Thoracic aorta (tissue), 2 donors: ENCODE measurements at regions not wholly inside any gene's neighbourhood (a gene's known extent, or its start where the extent isn't known, plus 50 kb on each side); places are given as distances from the start of the nearest gene placed in this dataset.

ENCODE experiments used
- ATAC-seq: fragments of 150-250 bp; one replicate; pipeline ENCODE4 v1.8.0; 2017; ENCODE audit warnings: low read depth; ENCODE audit not compliant: insufficient number of reproducible peaks, low FRiP score
- DNase-seq: peaks from one replicate; pipeline ENCODE4 v3.0.0-alpha.2; 2020; ENCODE audit warnings: low spot score
- H3K27ac ChIP-seq, 2 donors: fragments of 200-600 bp; sonication (generic); 1 replicate in 1 of 2; 2 replicates in 1 of 2; pipeline ENCODE4 v1.5.1; 2016; ENCODE audit warnings: mild to moderate bottlenecking in 2 of 2, moderate library complexity in 2 of 2
- H3K27me3 ChIP-seq: fragments of 200-600 bp; sonication (generic); replicated peaks from 2 replicates; pipeline ENCODE4 v1.6.0; 2016; ENCODE audit warnings: mild to moderate bottlenecking; ENCODE audit not compliant: insufficient read depth
- H3K36me3 ChIP-seq: fragments of 200-600 bp; sonication (generic); one replicate; pipeline ENCODE4 v1.5.1; 2016
- H3K4me1 ChIP-seq, 2 donors: fragments of 200-600 bp; sonication (generic); 1 replicate in 1 of 2; 2 replicates in 1 of 2; pipeline versions ENCODE4 v1.5.1 to v1.6.0; 2016; ENCODE audit warnings: low read depth in 2 of 2, mild to moderate bottlenecking in 1 of 2; ENCODE audit not compliant: control insufficient read depth in 1 of 2
- H3K4me3 ChIP-seq: fragments of 200-600 bp; sonication (generic); 2 replicates; pipeline ENCODE4 v1.5.1; 2016; ENCODE audit warnings: mild to moderate bottlenecking
- H3K9me3 ChIP-seq: fragments of 200-600 bp; sonication (generic); 2 replicates; pipeline ENCODE4 v1.5.1; 2016
- TF ChIP-seq, protein P1 (sequence below): fragments of 200-600 bp; sonication (generic); IDR thresholded peaks from one replicate; pipeline ENCODE4 v1.5.1; 2019; ENCODE audit warnings: antibody characterized with exemption

- no peaks in the 10 kb centered on the region for H3K4me1 ChIP-seq
- H3K9me3 ChIP-seq, result no peaks in the 10 kb centered on the region
- no peak for DNase-seq
- H3K27me3 ChIP-seq, result no peaks in the 10 kb centered on the region
- TF ChIP-seq, protein P1, sequence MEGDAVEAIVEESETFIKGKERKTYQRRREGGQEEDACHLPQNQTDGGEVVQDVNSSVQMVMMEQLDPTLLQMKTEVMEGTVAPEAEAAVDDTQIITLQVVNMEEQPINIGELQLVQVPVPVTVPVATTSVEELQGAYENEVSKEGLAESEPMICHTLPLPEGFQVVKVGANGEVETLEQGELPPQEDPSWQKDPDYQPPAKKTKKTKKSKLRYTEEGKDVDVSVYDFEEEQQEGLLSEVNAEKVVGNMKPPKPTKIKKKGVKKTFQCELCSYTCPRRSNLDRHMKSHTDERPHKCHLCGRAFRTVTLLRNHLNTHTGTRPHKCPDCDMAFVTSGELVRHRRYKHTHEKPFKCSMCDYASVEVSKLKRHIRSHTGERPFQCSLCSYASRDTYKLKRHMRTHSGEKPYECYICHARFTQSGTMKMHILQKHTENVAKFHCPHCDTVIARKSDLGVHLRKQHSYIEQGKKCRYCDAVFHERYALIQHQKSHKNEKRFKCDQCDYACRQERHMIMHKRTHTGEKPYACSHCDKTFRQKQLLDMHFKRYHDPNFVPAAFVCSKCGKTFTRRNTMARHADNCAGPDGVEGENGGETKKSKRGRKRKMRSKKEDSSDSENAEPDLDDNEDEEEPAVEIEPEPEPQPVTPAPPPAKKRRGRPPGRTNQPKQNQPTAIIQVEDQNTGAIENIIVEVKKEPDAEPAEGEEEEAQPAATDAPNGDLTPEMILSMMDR, result no peak
- H3K27ac ChIP-seq, result no peak overlapping the region
- ATAC-seq, result no peak
- H3K36me3 ChIP-seq, result no peaks in the 10 kb centered on the region
- no peak overlapping the region for H3K4me3 ChIP-seq
Observed at GRCh38 chr2:200092235-200092634, 136.9 kb downstream of the MAIP1 start.

- Histone ChIP-seq H3K36me3 (no peaks in the 10 kb centered on the region), H3K4me3 (no peak overlapping the region), H3K27me3 (no peaks in the 10 kb centered on the region), H3K27ac (no peak overlapping the region), H3K9me3 (no peaks in the 10 kb centered on the region), H3K4me1 (no peaks in the 10 kb centered on the region)
- no peak for ATAC-seq
- TF ChIP-seq, protein P1, result no peak
- DNase-seq, result no peak
Observed at GRCh38 chr2:200095436-200095835, 140.1 kb downstream of the MAIP1 start.

DNA sequence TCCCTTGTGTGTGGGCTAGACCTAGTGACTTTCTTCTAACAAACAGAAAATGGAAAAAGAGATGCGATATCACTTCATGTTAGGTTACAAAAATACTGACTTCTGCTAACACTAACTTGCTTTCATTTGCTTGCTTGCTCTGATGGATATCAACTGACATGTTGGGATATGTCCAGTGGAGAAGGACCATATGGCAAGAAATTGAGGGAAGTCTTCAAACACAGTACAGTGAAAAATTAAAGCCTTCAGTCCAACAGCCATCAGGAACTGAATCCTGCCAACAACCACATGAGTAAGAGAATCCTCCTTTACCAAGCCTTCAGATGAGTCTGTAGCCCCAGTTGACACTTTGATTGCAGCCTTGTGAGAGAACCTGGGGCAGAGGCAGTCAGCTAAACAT is 143.9 kb downstream of the MAIP1 start:
- no peaks in the 10 kb centered on the region for H3K9me3 ChIP-seq
- TF ChIP-seq, protein P1, result no peak
- H3K27ac ChIP-seq, result no peak overlapping the region
- no peaks in the 10 kb centered on the region for H3K4me1 ChIP-seq
- H3K27me3 ChIP-seq, result no peaks in the 10 kb centered on the region
- ATAC-seq, result no peak
- no peak overlapping the region for H3K4me3 ChIP-seq
- H3K36me3 ChIP-seq, result no peaks in the 10 kb centered on the region
- DNase-seq, result no peak

GRCh38 chr2:200100027-200100426 is 144.6 kb downstream of the MAIP1 start:
- H3K4me3 ChIP-seq, result no peak overlapping the region
- no peaks in the 10 kb centered on the region for H3K9me3 ChIP-seq
- no peaks in the 10 kb centered on the region for H3K27me3 ChIP-seq
- no peaks in the 10 kb centered on the region for H3K4me1 ChIP-seq
- DNase-seq (no peak), ATAC-seq (no peak)
- H3K27ac ChIP-seq, result no peak overlapping the region
- H3K36me3 ChIP-seq, result no peaks in the 10 kb centered on the region
- TF ChIP-seq, protein P1, result no peak

DNA sequence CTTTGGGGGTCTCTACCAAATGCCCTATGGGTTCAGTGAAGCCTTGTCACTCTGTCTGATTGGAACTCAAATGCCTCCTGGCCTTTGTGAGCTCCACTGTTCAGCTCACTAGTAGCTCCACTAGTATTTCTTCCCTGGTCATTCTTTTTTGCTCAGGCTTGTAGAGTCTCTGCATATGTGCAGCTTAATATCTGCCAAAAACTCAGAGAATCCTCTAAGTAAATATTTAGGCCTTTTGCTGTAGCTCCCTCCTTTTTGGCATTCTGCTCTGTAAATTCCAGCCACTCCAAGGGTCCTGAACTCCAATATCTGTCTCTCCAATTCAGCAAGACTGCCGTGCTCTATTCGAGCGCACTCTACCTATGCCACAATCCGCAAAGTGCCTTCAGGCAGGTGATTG is 146.5 kb downstream of the MAIP1 start:
- H3K27me3 ChIP-seq, result no peaks in the 10 kb centered on the region
- H3K36me3 ChIP-seq, result no peaks in the 10 kb centered on the region
- no peaks in the 10 kb centered on the region for H3K9me3 ChIP-seq
- TF ChIP-seq, protein P1, result no peak
- H3K27ac ChIP-seq, result no peak overlapping the region
- H3K4me1 ChIP-seq, result no peaks in the 10 kb centered on the region
- ATAC-seq (no peak), DNase-seq (no peak)
- no peak overlapping the region for H3K4me3 ChIP-seq
